GM12874 (cell line): ENCODE measurements at regions not wholly inside any gene's neighbourhood (a gene's known extent, or its start where the extent isn't known, plus 50 kb on each side); places are given as distances from the start of the nearest gene placed in this dataset.

Source experiments
- CTCF ChIP-seq: IDR thresholded peaks from 2 replicates; pipeline ENCODE4 v1.5.1; 2011; ENCODE audit warnings: low read depth, mild to moderate bottlenecking, control low read depth, low read length, moderate library complexity; ENCODE audit not compliant: insufficient read depth

- no peak for TF ChIP-seq CTCF
Observed at GRCh38 chr15:95860406-95860805, 470.1 kb upstream of the NR2F2 start.

GRCh38 chr15:95864467-95864886 is 466.0 kb upstream of the NR2F2 start:
- TF ChIP-seq CTCF: no peak

- no peak for TF ChIP-seq CTCF
Observed at GRCh38 chr15:95865330-95865739, 465.2 kb upstream of the NR2F2 start.

- no peak for TF ChIP-seq CTCF
Observed at GRCh38 chr15:95866711-95867440, 463.6 kb upstream of the NR2F2 start.

GRCh38 chr15:95868450-95868849 is 462.1 kb upstream of the NR2F2 start:
- TF ChIP-seq CTCF: no peak

GRCh38 chr15:95868970-95869369 is 461.5 kb upstream of the NR2F2 start:
- no peak for TF ChIP-seq CTCF

- TF ChIP-seq CTCF: no peak
Observed at GRCh38 chr15:95869920-95870319, 460.6 kb upstream of the NR2F2 start.
